ENCODE measurements at regions not wholly inside any gene's neighbourhood (a gene's known extent, or its start where the extent isn't known, plus 50 kb on each side); places are given as distances from the start of the nearest gene placed in this dataset.

GRCh38 chr14:38789805-38790204 is 313.2 kb downstream of the SEC23A start:
- intact Hi-C loops (cut with micrococcal nuclease) = no loop called here
- DNase-seq (ENCODE audit: low read depth, low spot score) (no peak), ATAC-seq (no peak)
- H3K9me3 ChIP-seq (ENCODE audit: control insufficient read depth in 1 of 2, insufficient read depth in 1 of 2, low read depth in 1 of 2, low read length in 2 of 2) = no peaks in the 10 kb centered on the region
- TF ChIP-seq ZBTB33 (IDR thresholded peaks at IDR 0.05; ENCODE audit: extremely low read depth, insufficient replicate concordance, low read length) (no peak), RAD21 (IDR thresholded peaks at IDR 0.05; ENCODE audit: low read depth) (no peak), POLR2AphosphoS5 (IDR thresholded peaks at IDR 0.05; ENCODE audit: low read depth, low read length) (no peak), SP1 (IDR thresholded peaks at IDR 0.05; ENCODE audit: low read depth) (no peak), TCF7L2 (IDR thresholded peaks at IDR 0.05; ENCODE audit: borderline replicate concordance, extremely low read depth, insufficient read depth, insufficient read length) (no peak)
- no TSS peak for BruUV-seq (replicated peaks)
- H4K20me1 ChIP-seq (ENCODE audit: insufficient read depth) = no peaks in the 10 kb centered on the region
- CTCF ChIA-PET = no interaction called here
- no peak overlapping the region for H3K27ac ChIP-seq (ENCODE audit: low read depth, low read length)
- H2AFZ ChIP-seq (ENCODE audit: low read depth, low read length, poor library complexity, severe bottlenecking) = no peak overlapping the region
- no peaks in the 10 kb centered on the region for H3K36me3 ChIP-seq (ENCODE audit: control insufficient read depth in 1 of 2, insufficient read depth in 2 of 2, low read length in 2 of 2)
- POLR2A ChIA-PET = no interaction called here
- H3K79me2 ChIP-seq (ENCODE audit: insufficient read depth, low read length) = no peaks in the 10 kb centered on the region
- H3K4me1 ChIP-seq (ENCODE audit: control insufficient read depth in 1 of 2, insufficient read depth in 2 of 2, low read length in 2 of 2) = no peaks in the 10 kb centered on the region
- H3K4me2 ChIP-seq (ENCODE audit: low read length) = no peak overlapping the region
- H3K9ac ChIP-seq (ENCODE audit: low read length) = no peak overlapping the region
- H3K27me3 ChIP-seq (ENCODE audit: insufficient read depth, low read length) = no peaks in the 10 kb centered on the region
- RAD21 ChIA-PET (ENCODE audit: low non-redundant PET in 1 of 2, low total read pairs in 2 of 2, uncharacterized antibody in 2 of 2, unreplicated experiment in 2 of 2) = no interaction called here
- H3K4me3 ChIP-seq (replicated peaks in 1 of 2; ENCODE audit: low read depth in 1 of 2, low read length in 2 of 2) = no peak overlapping the region
- H3K9me2 ChIP-seq (ENCODE audit: insufficient read depth) = no peaks in the 10 kb centered on the region

- Histone ChIP-seq H3K4me2 (ENCODE audit: low read length) (no peak overlapping the region), H2AFZ (ENCODE audit: low read depth, low read length, poor library complexity, severe bottlenecking) (no peak overlapping the region), H3K9ac (ENCODE audit: low read length) (no peak overlapping the region), H3K9me2 (ENCODE audit: insufficient read depth) (no peaks in the 10 kb centered on the region), H3K9me3 (ENCODE audit: control insufficient read depth in 1 of 2, insufficient read depth in 1 of 2, low read depth in 1 of 2, low read length in 2 of 2) (no peaks in the 10 kb centered on the region), H3K79me2 (ENCODE audit: insufficient read depth, low read length) (no peaks in the 10 kb centered on the region), H3K27ac (ENCODE audit: low read depth, low read length) (no peak overlapping the region), H4K20me1 (ENCODE audit: insufficient read depth) (no peaks in the 10 kb centered on the region), H3K4me1 (ENCODE audit: control insufficient read depth in 1 of 2, insufficient read depth in 2 of 2, low read length in 2 of 2) (no peaks in the 10 kb centered on the region), H3K36me3 (ENCODE audit: control insufficient read depth in 1 of 2, insufficient read depth in 2 of 2, low read length in 2 of 2) (no peaks in the 10 kb centered on the region), H3K4me3 (replicated peaks in 1 of 2; ENCODE audit: low read depth in 1 of 2, low read length in 2 of 2) (no peak overlapping the region), H3K27me3 (ENCODE audit: insufficient read depth, low read length) (no peaks in the 10 kb centered on the region)
- ChIA-PET CTCF (no interaction called here), RAD21 (ENCODE audit: low non-redundant PET in 1 of 2, low total read pairs in 2 of 2, uncharacterized antibody in 2 of 2, unreplicated experiment in 2 of 2) (no interaction called here), POLR2A (no interaction called here)
- intact Hi-C loops (cut with micrococcal nuclease) = no loop called here
- no TSS peak for BruUV-seq (replicated peaks)
- DNase-seq (ENCODE audit: low read depth, low spot score) (no peak), ATAC-seq (no peak)
- TF ChIP-seq ZBTB33 (IDR thresholded peaks at IDR 0.05; ENCODE audit: extremely low read depth, insufficient replicate concordance, low read length) = no peak
- TF ChIP-seq CBX3 (IDR thresholded peaks at IDR 0.05; ENCODE audit: low read depth) = no peak
- no peak for TF ChIP-seq MAX (IDR thresholded peaks at IDR 0.05)
- TF ChIP-seq EZH2phosphoT487 (IDR thresholded peaks at IDR 0.05; ENCODE audit: borderline replicate concordance) = no peak
- no peak for TF ChIP-seq ATF3 (IDR thresholded peaks at IDR 0.05)
- no peak for TF ChIP-seq TCF7L2 (IDR thresholded peaks at IDR 0.05; ENCODE audit: borderline replicate concordance, extremely low read depth, insufficient read depth, insufficient read length)
- TF ChIP-seq ZFX (IDR thresholded peaks at IDR 0.05) = no peak
- no peak for TF ChIP-seq REST (IDR thresholded peaks at IDR 0.05; ENCODE audit: low read depth)
- no peak for TF ChIP-seq RAD21 (IDR thresholded peaks at IDR 0.05; ENCODE audit: low read depth)
- TF ChIP-seq POLR2A (IDR thresholded peaks at IDR 0.05; ENCODE audit: borderline replicate concordance, extremely low read depth, insufficient read depth, insufficient read length) = no peak
Observed at GRCh38 chr14:38788060-38788459, 315.0 kb downstream of the SEC23A start.

All from HCT116 (cell line).